WI38 (cell line): ENCODE measurements at regions not wholly inside any gene's neighbourhood (a gene's known extent, or its start where the extent isn't known, plus 50 kb on each side); places are given as distances from the start of the nearest gene placed in this dataset.

Experiments
- H3K4me3 ChIP-seq: 2 replicates; pipeline ENCODE4 v1.5.1; 2011; ENCODE audit warnings: low read depth, mild to moderate bottlenecking, control low read depth, low read length
- CTCF ChIP-seq: IDR thresholded peaks from 2 replicates; pipeline ENCODE4 v1.5.1; 2012; ENCODE audit warnings: low read depth, mild to moderate bottlenecking, control low read depth, low read length

DNA sequence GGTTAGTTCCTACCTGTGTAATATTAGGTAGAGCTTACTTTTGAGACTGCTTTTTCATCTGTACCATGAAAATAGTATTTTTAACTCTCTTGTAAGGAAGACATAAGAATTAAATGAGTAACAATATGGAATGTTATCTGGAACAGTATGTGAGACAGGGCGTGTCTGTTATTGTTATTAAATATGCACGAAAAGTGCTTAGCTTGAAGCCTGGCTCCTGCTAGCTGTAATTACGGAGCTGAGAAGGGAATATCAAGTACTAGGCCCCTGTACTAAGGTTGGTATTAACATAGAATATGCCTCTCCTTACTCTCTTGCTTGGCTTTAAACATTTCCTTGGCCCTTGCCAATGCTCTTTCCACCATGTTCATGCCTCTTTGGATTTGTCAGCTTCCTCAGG, 194.0 kb downstream of the FAM76B start:
- H3K4me3 ChIP-seq: no peak overlapping the region
- TF ChIP-seq CTCF: no peak

GRCh38 chr11:95593111-95593510, 196.5 kb downstream of the FAM76B start:
- TF ChIP-seq CTCF: no peak
- no peak overlapping the region for H3K4me3 ChIP-seq

GRCh38 chr11:95592471-95592870, 197.1 kb downstream of the FAM76B start:
- no peak overlapping the region for H3K4me3 ChIP-seq
- no peak for TF ChIP-seq CTCF

GRCh38 chr11:95589893-95590612, 199.5 kb downstream of the FAM76B start:
- TF ChIP-seq CTCF: no peak
- H3K4me3 ChIP-seq: no peak overlapping the region

DNA sequence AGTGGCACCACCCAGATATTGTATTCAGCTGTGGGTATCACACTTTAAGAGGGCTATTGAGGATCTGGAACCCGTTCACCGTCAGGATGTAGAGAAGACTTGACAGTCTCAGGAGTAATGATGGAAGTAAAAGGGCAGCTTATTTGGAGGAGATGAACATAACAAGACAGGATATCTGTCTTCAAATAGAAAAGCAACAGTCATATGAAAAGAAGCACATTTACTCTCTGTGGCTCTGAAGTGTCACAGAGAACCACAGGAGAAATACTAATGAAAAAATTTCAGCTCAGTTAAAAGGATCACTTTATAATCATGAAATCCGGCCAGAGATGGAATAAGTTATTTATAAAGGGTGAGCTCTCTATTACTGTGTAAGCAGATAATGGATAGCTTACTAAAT, 200.8 kb downstream of the FAM76B start:
- TF ChIP-seq CTCF: no peak
- no peak overlapping the region for H3K4me3 ChIP-seq

GRCh38 chr11:95586661-95587060, 202.9 kb downstream of the FAM76B start:
- no peak overlapping the region for H3K4me3 ChIP-seq
- no peak for TF ChIP-seq CTCF

GRCh38 chr11:95586155-95586554, 203.4 kb downstream of the FAM76B start:
- no peak for TF ChIP-seq CTCF
- H3K4me3 ChIP-seq: no peak overlapping the region
